ENCODE measurements at regions not wholly inside any gene's neighbourhood (a gene's known extent, or its start where the extent isn't known, plus 50 kb on each side); places are given as distances from the start of the nearest gene placed in this dataset.

- Mint-ChIP-seq H3K27ac (ENCODE audit: low read depth, unreplicated experiment) (no peak overlapping the region), H3K27me3 (ENCODE audit: insufficient read depth, unreplicated experiment) (no peaks in the 10 kb centered on the region), H3K4me1 (ENCODE audit: insufficient read depth, unreplicated experiment) (no peaks in the 10 kb centered on the region), H3K4me3 (ENCODE audit: unreplicated experiment) (no peak overlapping the region), H3K36me3 (ENCODE audit: insufficient read depth, unreplicated experiment) (no peaks in the 10 kb centered on the region), H3K9me3 (ENCODE audit: unreplicated experiment) (no peaks in the 10 kb centered on the region)
- ChIA-PET CTCF (no interaction called here), POLR2A (no interaction called here)
- DNase-seq (ENCODE audit: unreplicated experiment) = no peak
- BruUV-seq (replicated peaks) = no TSS peak
- TF ChIP-seq CTCF (IDR thresholded peaks at IDR 0.05; ENCODE audit: unreplicated experiment) = no peak
- intact Hi-C loops (cut with micrococcal nuclease) = no loop called here
Observed at GRCh38 chr9:22548625-22549024, 102.0 kb downstream of the DMRTA1 start.

- H3K36me3 Mint-ChIP-seq (ENCODE audit: insufficient read depth, unreplicated experiment) = no peaks in the 10 kb centered on the region
- BruUV-seq (replicated peaks) = no TSS peak
- intact Hi-C loops (cut with micrococcal nuclease) = no loop called here
- H3K4me1 Mint-ChIP-seq (ENCODE audit: insufficient read depth, unreplicated experiment) = no peaks in the 10 kb centered on the region
- no peaks in the 10 kb centered on the region for H3K27me3 Mint-ChIP-seq (ENCODE audit: insufficient read depth, unreplicated experiment)
- H3K4me3 Mint-ChIP-seq (ENCODE audit: unreplicated experiment) = no peak overlapping the region
- ChIA-PET CTCF (no interaction called here), POLR2A (no interaction called here)
- H3K27ac Mint-ChIP-seq (ENCODE audit: low read depth, unreplicated experiment) = no peak overlapping the region
- no peaks in the 10 kb centered on the region for H3K9me3 Mint-ChIP-seq (ENCODE audit: unreplicated experiment)
- no peak for DNase-seq (ENCODE audit: unreplicated experiment)
- no peak for TF ChIP-seq CTCF (IDR thresholded peaks at IDR 0.05; ENCODE audit: unreplicated experiment)
Observed at GRCh38 chr9:22574740-22575139, 128.1 kb downstream of the DMRTA1 start.

- Mint-ChIP-seq H3K9me3 (ENCODE audit: unreplicated experiment) (no peaks in the 10 kb centered on the region), H3K4me3 (ENCODE audit: unreplicated experiment) (no peak overlapping the region), H3K27me3 (ENCODE audit: insufficient read depth, unreplicated experiment) (no peaks in the 10 kb centered on the region), H3K4me1 (ENCODE audit: insufficient read depth, unreplicated experiment) (no peaks in the 10 kb centered on the region), H3K36me3 (ENCODE audit: insufficient read depth, unreplicated experiment) (no peaks in the 10 kb centered on the region), H3K27ac (ENCODE audit: low read depth, unreplicated experiment) (no peak overlapping the region)
- POLR2A ChIA-PET = no interaction called here
- DNase-seq (ENCODE audit: unreplicated experiment) = no peak
- no peak for TF ChIP-seq CTCF (IDR thresholded peaks at IDR 0.05; ENCODE audit: unreplicated experiment)
- CTCF ChIA-PET = no interaction called here
- intact Hi-C loops (cut with micrococcal nuclease) = no loop called here
- no TSS peak for BruUV-seq (replicated peaks)
Observed at GRCh38 chr9:22580788-22581187, 134.2 kb downstream of the DMRTA1 start.

- H3K27ac Mint-ChIP-seq (ENCODE audit: low read depth, unreplicated experiment) = no peak overlapping the region
- no peak overlapping the region for H3K4me3 Mint-ChIP-seq (ENCODE audit: unreplicated experiment)
- H3K9me3 Mint-ChIP-seq (ENCODE audit: unreplicated experiment) = no peaks in the 10 kb centered on the region
- H3K36me3 Mint-ChIP-seq (ENCODE audit: insufficient read depth, unreplicated experiment) = no peaks in the 10 kb centered on the region
- H3K4me1 Mint-ChIP-seq (ENCODE audit: insufficient read depth, unreplicated experiment) = no peaks in the 10 kb centered on the region
- DNase-seq (ENCODE audit: unreplicated experiment) = no peak
- ChIA-PET CTCF (no interaction called here), POLR2A (no interaction called here)
- no peak for TF ChIP-seq CTCF (IDR thresholded peaks at IDR 0.05; ENCODE audit: unreplicated experiment)
- no TSS peak for BruUV-seq (replicated peaks)
- no peaks in the 10 kb centered on the region for H3K27me3 Mint-ChIP-seq (ENCODE audit: insufficient read depth, unreplicated experiment)
- intact Hi-C loops (cut with micrococcal nuclease) = no loop called here
Observed at GRCh38 chr9:22582221-22582620, 135.6 kb downstream of the DMRTA1 start.
